NCI-H2081 (cell line): ENCODE measurements at regions not wholly inside any gene's neighbourhood (a gene's known extent, or its start where the extent isn't known, plus 50 kb on each side); places are given as distances from the start of the nearest gene placed in this dataset.
"Not testable (repeated sequence)": the region's sequence is repeated elsewhere in the genome, so short reads cannot be mapped to it uniquely, and the experiment has no call there.

ENCODE experiments used
- DNase-seq, 2 experiments: peaks; one replicate each; lab custom pipeline; 2025; lab: John Stamatoyannopoulos, UW

DNA sequence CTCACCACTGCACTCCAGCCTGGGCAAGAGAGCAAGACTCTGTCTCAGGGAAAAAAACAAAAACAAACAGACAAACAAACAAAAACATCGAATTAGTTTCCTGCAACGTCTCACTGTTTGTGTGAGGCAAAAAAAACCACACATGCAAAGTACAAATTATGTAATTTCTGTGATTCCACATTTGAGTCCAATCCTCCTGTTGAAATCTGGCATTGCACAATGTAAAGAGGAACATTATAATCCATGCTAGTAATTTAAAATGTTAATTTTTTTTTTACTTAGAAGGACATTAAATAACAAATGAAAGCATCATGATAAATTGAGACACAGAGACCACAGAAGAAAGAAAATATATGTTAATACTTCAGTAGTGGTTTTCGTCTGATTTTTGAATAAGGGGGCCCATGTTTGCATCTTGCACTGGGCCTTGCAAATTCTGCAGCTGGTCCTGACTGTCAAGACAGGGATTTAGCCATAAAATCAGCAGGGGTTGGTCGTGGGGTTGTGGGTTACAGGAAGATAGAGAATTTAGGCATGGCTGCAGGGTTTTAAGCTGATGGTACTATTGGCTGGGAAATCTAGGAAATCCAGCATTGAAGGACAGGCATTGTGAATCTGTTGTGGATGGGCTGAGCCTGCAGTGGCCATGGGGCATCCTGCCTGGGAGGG lies 102.6 kb upstream of the ALDH3B2 start:
- no peak for DNase-seq

DNA sequence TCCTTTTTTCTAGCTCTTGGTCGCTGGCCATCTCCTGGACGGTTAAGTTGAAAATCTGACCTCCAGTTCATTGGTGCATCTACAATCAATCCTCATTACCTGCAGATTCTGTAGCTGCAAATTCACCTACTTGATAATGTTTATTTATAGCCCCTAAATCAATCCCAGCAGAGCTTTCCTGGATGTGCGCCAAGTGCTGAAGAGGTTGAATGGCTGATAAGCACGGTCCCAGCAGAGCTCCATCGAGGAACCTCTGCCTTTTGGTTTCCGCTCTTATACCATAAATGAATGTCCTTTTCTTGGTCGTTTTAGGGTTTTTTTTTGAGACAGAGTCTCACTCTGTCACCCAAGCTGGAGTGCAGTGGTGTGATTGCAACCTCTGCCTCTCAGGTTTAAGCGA lies 99.8 kb upstream of the ALDH3B2 start:
- DNase-seq = not testable (repeated sequence)

DNA sequence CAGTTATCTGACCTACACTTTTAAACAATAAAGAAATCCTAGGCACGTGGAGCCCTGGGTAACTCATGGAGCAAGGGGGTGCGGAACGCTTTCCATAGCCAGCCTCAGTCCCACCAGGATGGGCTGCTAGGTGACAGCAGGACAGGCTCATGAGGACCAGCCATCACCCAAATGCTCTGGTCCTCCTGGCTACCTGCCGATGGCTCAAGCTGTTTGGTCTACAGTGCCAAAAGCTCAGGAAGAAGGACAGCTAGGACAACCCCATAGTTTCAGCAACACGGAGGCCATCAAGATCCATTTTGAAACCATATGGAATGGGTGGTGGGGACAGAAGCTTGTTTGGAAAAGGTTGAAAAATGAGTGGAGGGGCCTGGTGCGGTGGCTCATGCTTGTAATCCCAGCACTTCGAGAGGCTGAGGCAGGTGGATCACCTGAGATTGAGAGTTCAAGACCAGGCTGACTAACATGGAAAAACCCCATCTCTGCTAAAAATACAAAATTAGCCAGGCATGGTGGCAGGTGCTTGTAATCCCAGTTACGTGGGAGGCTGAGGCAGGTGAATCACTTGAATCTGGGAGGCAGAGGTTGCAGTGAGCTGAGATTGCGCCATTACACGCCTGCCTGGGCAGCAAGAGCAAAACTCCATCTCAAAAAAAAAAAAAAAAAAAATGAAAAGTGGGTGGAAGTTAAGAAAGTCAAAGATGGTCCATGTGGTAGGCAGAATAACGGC lies 93.7 kb upstream of the ALDH3B2 start:
- not testable (repeated sequence) for DNase-seq

DNA sequence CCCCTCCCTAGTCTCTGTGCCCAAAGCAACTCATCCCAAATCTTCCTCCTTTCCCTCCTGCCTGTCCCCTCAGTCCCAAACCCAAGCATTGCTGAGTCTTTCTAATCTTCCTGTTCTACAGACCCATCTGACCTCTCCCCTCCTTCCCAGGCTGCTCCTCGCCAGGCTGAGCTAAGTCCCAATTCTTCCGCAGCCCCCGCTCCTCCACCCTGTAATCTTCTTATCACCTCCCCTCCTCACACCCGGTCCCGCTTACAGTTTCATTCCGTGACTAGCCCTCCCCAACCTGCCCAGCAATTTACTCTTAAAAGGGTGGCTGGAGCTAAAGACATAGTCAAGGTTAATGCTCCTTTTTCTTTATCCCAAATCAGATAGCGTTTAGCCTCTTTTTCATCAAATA lies 86.8 kb upstream of the ALDH3B2 start:
- DNase-seq = not testable (repeated sequence)

DNA sequence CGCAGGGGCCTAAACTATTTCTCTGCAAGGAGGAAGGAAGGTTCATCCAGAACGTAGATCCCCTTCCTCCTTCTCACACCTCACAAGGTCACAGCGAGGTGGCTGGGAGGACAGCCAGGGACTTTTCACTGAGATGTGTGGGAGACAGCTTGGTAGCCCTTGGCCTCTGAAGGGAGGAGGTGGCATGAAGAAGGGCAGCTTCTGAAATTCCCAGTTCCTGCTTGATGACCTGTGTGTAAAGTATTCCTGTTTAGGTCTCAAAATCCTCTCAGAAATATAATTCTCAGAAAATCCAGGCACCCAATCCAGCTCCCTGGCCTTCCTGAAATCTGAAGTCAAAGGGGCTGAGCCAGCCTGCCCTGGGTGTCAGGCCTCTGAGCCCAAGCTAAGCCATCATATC lies 84.9 kb upstream of the ALDH3B2 start:
- DNase-seq = not testable (repeated sequence)

DNA sequence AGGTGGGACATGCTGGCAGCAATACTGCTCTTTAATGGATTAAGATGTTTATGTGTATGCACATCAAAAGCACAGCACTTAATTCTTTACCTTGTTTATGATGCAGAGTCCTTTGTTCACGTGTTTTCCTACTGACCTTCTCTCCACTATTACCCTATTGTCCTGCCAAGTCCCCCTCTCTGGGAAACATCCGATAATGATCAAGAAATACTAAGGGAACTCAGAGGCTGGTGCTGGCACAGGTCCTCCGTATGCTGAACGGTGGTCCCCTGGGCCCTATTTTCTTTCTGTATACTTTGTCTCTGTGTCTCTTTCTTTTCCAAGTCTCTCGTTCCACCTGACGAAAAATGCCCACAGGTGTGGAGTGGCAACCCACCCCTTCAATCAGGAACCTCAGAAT lies 84.0 kb upstream of the ALDH3B2 start:
- DNase-seq = not testable (repeated sequence)

DNA sequence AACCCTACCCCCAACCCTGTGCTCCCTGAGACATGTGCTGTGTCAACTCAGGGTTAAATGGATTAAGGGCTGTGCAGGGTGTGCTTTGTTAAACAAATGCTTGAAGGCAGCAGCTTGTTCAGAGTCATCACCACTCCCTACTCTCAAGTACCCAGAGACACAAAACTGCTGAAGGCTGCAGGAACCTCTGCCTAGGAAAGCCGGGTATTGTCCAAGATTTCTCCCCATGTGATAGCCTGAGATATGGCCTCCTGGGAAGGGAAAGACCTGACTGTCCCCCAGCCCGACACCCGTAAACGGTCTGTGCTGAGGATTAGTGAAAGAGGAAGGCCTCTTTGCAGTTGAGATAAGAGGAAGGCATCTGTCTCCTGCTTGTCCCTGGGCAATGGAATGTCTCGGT lies 83.6 kb upstream of the ALDH3B2 start:
- DNase-seq = not testable (repeated sequence)

DNA sequence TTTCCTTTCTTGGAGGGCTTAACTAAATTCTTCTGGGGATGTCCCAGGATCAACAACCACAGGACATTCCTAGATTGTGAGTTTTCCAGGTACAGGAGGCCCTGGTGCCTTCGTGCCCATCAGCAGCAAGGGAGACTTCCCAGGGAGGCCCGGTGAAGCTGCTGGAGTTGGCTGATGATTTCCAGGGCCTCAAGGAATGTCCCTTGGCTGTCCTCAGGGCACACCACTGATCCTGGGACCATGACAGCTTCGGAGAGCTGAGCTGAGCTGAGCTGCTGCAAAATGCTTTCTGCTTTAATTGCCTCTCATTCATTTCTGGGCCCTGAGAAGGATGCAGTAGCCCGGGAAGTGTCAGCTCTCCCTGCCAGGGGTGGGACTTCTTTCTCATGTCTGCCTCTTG lies 79.4 kb upstream of the ALDH3B2 start:
- not testable (repeated sequence) for DNase-seq

DNA sequence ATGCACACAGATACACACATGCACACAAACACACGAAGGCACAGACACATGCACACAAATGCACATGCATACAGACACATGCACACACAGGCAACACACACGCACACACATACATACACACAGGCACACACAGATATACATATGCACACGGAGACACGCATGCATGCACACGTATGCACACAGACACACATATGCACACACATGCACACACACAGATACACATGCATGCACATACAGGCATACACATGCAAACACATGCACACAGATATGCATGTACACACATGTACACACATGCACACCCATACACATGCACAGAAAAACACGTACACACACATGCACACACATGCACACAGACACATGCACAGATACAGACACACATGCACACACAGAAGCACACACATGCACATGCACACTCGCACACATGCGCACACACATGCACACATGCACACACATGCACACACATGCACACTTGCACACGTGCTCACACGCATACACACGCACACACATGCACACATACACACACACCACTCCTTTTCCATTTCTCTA lies 70.8 kb upstream of the ALDH3B2 start:
- no peak for DNase-seq

DNA sequence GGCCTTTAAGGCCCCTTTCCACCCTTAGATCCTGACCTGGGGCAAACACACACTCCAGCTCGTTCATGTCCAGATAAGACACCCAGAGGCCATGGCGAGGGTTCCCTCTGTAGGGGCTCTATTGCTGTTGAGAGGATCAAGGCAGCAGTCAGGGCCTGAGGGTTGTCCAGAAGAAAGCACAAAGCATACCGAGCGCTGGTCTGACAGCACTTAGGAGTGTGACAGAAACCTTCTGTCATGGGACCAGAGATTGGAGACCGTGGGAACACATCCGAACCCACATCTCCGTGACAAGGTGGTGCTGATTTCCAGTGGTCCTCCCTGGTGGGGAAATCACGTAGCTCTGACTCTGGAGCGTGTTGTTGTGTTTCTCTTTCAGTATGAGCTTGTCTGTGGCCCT lies 69.8 kb upstream of the ALDH3B2 start:
- not testable (repeated sequence) for DNase-seq

DNA sequence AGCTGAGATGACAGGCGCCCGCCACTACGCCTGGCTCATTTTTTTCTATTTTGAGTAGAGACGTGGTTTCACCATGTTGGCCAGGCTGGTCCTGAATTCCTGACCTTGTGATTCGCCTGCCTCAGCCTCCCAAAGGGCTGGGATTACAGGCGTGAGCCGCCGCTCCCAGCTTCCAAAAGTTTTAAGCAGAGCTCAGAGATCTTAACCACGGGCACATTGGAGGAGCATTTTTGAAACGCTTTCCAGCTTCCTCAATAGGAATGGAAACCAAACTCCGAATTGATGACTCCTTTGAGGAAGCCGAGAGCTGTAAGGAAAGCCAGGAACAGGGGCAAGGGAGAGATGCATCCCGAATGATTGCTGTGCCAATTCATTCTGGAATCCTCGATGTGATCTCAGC lies 63.8 kb upstream of the ALDH3B2 start:
- DNase-seq = not testable (repeated sequence)

DNA sequence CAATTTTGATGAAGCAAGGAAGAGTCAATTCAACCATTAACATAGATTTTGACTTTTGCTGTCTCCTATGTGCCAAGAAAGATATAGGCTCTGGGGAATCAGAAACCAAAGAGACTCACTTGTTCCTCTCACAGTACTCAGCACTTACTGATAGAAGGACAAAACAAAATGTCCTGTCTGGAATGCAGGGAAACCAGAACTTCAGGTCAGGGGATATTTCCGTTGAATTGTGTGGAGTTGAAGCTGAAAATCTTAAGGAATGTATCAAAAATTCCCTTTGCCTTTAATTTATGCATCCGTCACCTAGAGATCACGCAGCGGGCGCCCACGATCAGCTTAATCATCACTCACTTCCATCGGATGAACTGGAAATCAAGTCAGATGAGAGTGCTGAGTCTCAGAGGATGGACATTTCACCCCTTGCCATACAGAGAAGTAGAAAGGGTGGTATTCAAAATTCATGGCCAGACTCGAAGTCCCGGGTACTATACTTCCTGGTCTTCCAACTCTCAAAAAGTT lies 63.2 kb upstream of the ALDH3B2 start:
- DNase-seq = not testable (repeated sequence)

DNA sequence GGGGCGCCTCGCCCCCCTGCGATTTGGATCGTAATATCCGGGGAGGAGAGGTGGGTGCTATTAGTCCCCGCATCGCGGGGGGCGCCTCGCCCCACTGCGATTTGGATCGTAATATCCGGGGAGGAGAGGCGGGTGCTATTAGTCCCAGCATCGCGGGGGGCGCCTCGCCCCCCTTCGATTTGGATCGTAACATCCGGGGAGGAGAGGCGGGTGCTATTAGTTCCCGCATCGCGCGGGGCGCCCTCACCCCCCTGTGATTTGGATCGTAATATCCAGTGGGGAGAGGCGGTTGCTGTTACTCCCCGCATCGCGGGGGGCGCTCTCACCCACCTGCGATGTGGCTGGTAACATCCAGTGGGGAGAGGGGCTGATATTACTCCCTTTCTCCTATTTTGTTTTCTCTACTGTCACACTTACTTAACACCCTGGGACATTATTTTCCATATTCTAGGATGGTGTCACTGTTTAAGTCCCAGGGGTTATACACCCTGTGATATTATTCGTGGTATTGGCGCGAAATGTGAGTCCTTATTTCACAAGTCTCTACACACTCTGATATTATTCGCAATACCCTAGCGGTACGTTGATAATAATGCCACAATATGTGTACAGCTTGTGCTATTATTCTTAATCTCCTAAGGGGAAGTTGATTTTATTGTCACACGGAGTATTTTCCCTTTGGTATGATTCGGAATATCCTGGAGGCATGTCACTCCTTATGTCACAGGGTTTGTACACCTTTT lies 57.8 kb upstream of the ALDH3B2 start:
- DNase-seq = peak; percentile 75 to 84

DNA sequence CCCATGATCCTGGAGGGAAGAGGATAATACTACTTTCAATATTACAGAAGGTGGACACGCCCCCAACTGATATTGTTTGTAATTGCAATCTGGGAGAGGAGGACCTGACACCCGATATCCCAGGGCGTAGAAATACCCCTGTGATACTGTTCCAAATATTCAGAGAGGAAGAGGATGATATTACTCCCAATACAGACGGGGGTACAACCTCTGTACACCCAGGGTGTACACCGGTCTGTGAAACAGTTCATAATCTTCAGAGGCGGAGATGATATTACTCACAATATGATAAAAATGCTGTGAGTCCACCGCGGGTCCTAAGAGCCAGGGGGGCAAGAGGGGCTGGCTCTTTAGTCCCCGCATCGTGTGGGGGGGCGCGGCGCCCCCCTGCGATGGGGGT lies 57.2 kb upstream of the ALDH3B2 start:
- DNase-seq = peak in 1 of 2 experiments; percentile 12

DNA sequence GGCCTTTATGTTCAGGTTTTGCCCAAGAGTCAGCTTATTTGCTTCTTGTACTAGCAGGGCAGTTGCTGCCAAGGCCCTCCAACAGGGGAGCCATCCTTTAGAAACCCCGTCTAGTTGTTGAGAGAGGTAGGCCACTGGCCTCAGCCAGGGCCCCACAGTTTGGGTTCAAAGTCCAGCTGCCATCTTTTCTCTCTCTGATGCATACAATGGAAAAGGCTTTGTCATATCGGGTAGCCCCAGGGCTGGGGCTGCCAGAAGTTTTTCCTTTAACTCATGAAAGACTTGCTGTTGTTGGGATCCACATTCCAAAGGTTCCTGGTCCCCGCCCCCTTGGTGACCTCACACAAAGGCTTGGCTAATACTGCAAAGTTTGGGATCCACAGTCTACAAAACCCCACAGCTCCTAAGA lies 53.7 kb upstream of the ALDH3B2 start:
- DNase-seq = not testable (repeated sequence)

DNA sequence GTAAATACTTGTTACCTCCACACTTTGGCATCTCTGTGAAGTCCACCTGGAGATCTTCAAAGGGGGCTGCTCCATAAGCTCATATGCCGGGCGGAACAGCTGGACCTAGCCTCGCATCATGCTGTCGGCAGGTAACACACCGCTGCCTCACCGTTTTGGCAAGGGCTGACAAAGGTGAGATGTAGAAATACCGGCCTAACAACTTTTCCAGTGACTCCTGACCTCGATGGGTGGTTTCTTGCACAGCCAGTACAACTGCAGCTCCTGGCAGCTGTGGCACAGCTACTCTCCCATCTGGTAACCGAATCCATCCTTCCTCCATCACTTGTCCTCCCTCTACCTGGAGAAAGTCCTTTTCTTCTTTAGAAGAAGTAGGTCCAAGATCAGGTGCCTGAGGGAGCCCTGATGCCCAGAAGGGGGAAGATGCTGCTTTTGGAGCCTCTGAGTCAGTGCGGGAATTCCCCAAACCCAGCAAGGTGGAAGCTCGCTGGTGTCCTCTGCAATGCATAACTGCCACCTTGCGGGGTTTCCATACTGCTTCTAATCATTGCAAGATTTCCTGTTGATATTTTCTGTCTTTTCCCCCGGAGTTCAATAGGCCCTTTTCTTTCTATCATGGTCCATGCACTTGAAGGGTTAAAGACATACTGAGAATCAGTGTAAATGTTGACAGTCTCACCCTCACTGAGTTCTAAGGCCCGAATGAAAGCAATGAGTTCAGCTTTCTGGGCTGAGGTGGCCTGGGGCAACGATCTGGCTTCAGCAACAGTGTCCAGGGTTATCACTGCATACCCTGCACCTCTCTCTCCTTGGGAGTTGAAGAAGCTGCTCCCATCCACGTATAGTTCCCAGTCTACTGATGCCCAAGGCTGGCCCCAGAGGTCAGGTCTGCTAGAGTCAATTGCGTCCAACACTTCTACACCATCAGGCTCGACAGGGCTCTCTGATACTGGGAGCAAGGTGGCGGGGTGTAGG lies 52.9 kb upstream of the ALDH3B2 start:
- DNase-seq = not testable (repeated sequence)
